SKM-1 treated with dmso at 0.1 percent for 144 hours (cell line): ENCODE measurements at regions not wholly inside any gene's neighbourhood (a gene's known extent, or its start where the extent isn't known, plus 50 kb on each side); places are given as distances from the start of the nearest gene placed in this dataset.

ENCODE experiments used
- DNase-seq: peaks from one replicate; lab custom pipeline; 2025; ENCODE audit not compliant: unreplicated experiment; lab: John Stamatoyannopoulos, UW

DNA sequence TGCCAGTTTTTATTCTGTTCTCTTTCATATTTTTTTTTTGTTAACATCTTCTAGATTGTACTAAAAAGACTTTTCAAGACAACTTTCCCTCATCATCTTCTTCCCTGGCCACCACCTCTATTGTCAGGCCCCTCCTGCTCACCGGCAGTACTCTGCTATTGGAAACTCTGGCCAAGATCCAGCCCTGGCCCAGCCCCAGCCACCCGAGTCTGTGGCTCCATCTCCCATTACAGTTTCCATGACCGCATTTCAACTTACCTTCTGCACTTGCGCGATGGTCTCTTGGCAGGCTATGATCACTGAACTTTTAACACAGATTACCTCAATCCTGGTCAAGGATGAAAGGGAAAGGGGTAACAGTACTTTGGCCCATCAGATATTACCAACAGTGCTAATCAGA lies 137.7 kb upstream of the POM121L12 start:
- no peak for DNase-seq

DNA sequence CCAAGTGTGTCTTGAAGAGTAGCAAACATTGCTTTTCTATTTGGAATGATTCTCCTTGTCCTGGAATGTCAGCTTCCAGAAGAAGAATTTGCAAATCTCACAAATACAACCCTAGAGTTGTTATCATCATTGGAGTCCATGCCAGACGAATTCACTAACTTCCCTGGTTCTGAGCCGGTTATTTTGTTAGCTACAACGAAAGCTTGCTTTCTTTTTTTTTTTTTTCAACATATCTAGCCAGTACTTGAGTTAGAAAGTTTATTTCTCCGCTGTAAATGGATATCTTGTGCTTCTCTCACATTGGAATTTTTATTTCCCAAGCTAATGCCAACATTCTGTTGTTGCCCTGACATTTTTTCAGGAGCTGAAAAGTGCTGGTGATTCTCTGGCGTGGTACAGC lies 138.1 kb upstream of the POM121L12 start:
- no peak for DNase-seq

DNA sequence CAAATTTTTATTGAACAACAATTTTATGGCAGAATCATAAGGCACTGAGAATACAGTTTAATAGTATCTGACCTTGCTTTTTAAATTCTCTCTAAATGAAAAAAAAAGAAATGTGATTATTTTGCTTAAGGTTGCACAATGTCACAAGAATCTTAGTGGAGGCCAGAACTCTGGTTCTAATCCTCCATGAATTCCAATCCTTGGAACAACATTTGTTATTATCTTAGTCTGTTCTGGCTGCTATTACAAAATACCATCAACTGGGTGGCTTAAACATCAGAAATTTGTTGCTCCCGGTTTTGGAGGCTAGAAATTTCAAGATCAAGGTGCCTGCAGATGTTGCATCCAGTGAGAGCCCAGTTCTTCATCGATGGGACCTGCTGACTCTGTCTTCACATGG lies 158.2 kb upstream of the POM121L12 start:
- no peak for DNase-seq

DNA sequence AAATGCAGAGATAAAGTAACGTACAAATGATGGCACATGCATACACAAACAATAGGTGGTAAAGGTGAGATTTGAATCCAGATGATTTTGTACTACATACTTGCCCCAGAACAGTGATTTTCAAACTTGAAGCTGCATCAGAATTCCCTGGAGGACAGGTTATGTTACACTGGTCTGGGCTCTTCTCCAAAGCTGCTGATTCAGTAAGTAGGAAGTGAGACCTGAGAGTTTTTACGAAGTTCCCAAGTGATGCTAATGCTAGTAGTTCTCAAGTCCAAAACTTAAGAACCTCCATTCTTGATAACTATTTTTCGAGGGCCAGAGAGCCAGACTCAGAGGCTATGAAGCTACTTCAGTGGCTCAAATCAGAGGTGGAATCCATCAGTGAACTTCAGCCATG lies 159.0 kb upstream of the POM121L12 start:
- DNase-seq, result no peak

DNA sequence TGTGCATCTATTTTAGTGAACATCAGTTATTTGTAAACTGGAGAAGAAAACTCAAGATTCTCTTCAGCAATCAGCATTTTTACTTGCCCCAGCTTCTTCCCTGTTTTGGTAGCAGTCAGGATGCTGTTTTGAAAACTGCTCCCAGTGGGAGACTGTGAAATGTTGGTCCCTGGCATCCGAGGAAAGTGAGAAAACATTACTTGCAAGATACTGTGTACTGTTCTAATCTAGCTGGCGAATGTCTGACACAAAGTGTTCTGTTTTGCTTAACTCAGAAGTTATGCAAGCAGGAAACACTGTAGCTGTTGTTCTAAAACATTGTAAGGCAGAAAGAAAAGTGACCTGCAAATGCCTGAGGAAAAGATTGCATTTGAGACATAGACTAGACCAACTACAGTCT lies 171.8 kb upstream of the POM121L12 start:
- no peak for DNase-seq

DNA sequence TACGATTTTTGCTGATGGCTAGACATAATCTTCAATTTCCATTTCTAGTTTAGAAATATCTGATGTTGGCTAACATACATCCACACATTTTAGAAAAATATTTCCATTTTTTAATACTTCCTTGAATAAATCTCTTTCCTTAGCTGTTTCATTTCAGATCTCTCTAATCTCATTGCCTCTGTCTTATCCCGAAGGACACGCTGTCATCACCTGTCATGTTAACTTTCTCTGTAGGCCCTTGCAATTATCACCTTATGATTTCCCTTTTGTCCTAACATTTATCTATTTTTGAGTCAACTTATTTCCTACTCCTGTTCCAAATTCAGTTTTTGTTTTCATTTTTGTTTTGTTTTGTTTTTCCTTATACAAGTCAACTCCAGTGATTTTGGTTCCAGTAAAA lies 173.1 kb upstream of the POM121L12 start:
- DNase-seq, result no peak

DNA sequence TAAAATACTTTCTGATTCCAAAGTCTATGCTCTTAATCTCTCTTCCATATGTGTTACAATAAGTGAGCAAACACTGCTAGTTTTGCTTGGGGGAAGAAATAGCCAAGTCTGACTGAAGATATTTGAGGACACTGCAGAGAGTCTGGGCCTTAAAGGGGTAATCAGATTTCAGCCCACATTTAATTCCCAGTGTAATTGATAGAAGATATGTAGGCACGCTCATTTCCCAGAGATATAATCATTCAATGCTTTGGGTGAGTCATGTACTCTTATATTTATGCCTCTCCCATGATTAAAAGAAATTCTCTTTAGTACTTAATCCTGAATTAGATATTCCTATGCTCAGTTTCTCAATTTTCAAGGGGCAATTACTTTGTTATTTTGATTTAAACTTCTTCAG lies 178.1 kb upstream of the POM121L12 start:
- DNase-seq, result no peak

DNA sequence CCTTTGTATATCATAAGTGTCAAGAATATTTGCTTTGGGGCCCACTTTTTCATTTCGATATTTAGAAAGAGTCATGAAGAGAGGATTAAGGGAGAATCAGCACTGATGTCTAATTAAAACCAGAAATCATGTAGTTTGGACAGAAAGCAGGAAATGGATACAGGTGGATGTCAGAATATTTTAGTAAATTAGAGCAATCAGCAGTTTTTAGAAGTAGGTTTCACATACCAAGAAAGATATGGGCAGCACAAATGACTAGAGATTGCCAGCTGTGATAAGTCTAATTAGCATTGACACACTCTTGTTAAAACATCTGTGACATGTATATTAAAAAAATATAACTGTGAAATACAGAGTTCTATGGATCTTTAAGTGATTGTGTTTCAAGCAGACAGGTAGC lies 180.8 kb upstream of the POM121L12 start:
- DNase-seq, result no peak

DNA sequence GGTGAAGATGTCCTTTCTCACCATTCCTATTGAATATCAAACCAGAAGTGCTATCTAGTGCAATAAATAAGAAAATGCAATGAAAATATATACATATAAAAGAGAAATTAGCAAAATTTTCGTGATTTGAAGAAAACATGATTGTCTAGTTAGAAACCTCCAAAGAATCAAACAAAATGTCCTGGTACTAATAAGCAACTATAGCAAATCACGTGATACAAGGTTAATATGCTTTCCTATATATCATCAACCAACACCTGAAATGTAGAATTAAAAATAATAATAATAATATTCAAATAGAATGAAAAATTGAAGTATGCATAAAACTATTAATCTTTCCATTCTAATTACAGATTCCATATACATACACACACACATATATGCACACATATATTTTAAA lies 183.9 kb upstream of the POM121L12 start:
- no peak for DNase-seq

DNA sequence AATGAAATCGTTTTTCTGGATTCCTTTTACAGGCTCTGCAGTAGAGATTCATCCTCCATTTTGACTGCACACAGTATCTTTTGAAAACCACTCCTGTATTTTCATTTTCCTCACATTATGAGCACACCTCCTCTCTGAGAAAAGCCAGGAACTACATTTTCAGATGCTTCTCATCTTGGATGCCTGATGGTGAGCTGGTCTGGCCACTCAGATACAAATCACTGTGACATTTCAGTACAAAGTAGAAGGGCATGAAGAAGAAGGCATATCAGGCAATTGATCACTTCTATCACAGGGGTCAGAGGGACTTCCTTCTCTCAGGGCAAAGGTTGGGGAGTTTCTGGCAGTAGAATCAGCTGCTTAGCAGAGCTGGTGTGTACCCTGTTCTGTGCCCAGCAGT lies 192.0 kb upstream of the POM121L12 start:
- no peak for DNase-seq

DNA sequence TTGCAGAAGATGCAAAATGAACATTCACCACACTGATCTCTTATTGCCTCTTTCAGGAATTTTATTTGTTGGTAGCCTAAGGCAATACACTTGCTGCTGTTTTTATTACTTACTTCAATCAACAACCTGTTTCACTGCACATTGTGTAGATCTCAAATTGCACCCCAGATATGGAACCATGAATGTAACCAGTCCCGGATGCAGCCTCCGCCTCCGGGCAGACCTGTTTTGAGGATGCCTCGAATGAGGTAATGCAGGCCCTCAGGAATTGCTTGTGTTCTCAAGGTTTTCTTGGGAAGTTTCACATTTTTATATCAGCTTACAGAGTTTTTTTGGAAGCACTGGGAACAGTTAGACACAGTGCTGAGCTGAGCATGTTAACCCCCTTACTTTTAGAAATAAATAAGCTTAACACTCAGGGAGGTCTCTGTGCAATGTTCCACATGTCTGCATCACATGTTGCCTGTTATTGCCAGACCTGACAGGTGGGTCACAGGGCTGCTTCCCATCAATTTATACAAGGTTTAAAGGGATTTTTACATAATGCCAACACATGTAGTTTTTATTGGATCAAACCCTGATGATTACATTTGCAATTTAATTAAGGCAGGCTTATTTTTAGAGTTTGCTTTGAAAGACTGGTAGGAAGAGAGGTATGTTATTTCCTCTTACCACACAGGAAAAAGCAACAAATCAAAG lies 193.1 kb upstream of the POM121L12 start:
- no peak for DNase-seq

DNA sequence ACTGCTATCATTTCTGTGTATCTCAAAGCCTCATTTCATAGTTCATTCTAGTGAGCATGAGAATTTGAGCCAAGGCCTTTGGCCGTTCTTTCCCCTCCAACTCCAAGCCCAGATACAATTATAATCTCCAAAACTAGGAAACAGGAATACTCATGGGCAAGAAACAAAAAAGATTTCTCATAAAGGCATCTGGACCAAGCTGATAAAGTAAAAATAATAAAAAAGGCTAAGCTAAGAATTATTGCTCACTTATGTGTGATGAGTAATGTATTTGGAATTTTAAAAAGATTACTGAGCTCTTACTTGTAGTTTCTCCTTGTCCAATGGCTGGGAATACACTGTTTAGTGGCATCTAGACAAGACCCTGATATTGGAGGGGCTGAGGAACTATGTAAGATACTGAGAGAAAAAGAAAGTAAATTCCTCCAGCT lies 196.4 kb upstream of the POM121L12 start:
- no peak for DNase-seq

DNA sequence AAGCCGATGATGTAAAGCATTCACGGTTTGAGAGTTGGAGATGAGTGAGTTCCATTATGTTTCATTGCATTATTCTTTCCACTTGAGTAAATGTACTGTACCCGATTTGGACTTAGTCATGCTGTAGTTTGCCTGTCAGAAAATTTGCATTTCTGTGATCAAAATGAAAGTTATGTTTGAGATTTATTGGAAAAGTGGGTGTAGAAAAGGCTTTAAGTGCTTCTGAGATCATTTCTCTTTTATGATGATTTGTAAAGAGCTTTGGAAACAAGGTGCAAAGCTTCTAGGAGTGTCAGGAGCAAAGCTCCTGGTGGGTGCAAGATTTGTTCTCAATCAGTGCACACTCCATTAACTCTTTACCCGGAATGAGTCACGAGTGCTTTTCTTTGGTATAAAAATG lies 204.1 kb upstream of the POM121L12 start:
- no peak for DNase-seq

DNA sequence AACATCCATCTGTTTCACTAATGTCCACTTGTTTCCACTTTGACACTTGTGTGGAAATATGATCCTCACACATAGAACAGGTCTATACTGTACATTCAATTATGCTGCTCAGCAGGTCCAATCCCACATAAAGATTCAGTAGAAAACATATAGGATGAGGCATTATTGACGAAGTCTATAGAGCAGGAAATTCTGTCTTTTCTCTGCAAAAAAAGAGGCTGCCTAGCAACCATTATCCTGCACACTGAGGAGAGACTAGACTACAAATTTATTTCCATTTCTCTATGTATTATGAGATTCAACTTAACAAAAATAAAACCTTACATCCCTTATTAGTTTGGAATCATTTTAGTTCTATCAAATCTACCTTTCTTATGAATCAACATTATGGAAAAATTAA lies 204.6 kb upstream of the POM121L12 start:
- no peak for DNase-seq

DNA sequence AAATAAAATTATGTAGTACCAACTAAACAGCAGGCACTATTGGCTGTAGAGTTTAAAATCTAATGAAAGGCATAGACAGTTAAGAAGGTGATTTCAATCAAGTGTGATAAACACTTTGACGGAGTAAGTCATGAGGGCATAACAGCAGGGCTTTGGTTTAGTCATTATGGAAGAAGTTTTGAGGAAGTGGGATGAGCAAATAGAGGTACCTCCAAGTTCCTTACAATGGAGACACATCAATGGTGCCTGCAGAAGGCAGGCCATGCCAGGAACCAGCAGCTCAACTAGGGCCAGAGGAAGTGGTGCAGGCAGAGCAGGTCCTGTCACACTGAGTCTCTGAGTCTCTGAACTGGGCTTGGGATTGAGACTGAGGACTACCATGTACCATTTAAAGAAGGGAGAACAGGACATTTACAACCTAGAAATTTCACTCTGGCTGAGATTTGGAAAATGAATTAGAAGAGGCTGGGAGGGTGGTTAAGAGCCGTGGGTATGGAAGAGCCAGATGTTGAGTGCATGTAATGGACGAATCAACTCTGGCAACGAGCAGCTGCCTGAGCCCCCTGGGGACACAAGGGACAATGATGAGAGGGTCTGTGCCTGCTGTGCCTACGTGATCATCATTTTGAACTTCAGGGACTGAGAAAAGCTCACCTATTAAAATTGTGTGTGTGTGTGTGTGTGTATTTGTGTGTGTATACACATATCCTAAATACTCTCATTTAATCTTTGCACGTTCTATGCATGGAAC lies 208.7 kb upstream of the POM121L12 start:
- DNase-seq, result peak; percentile 56

DNA sequence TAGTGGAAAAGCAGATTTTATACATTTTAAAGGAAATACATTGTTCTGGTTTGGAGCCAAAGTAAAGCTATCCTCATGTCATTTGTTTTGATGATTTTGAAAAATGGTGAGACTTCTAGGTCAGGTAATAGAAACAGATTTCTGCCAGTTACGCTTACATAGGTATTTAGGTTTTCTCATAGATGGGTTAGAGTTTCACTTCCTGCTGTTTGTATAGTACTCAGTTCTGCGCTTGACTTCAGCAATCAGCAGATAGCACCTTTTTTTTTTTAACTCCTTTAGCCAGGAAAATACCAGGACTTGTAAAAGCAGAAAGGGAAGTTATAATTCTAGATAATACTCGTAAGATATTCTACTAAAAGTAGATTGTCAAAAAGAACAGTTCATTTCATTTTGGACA lies 209.8 kb upstream of the POM121L12 start:
- no peak for DNase-seq

DNA sequence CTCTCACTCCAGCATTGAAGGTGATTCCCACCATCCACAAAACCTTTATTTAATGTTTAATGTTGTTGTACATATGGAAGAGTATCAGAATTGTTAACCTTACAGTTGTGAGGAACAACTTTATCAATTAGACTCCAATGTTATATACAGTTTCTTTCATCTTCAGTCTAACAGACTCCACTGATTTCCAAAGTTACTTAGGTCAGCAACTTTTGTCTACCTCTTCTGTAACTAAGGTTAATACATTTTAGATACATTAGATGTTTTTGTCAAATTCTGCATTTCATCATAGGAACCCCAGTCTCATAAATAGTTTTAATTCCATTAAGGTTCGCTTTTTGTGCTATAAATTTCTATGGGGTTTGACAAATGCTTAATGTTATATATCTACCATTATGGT lies 223.9 kb upstream of the POM121L12 start:
- no peak for DNase-seq

DNA sequence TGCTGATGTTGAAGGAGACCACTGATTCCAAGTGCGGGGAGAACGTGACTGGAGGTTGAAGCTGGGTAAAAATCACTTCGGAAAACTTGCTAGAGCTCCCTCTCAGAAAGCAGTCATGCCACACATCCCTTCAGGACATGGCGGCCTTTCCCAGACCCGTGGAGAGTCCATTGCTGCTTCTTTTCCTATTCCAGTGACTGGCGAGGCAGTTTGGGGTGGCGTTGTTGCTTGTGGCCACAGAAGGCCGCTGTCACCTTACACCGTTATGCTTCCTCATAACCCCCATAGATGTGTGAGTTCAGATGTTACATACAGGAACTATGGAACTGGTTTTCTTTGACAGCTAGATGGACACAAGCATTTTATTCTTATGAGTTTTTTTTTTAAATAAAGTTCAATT lies 235.6 kb upstream of the POM121L12 start:
- DNase-seq, result no peak

DNA sequence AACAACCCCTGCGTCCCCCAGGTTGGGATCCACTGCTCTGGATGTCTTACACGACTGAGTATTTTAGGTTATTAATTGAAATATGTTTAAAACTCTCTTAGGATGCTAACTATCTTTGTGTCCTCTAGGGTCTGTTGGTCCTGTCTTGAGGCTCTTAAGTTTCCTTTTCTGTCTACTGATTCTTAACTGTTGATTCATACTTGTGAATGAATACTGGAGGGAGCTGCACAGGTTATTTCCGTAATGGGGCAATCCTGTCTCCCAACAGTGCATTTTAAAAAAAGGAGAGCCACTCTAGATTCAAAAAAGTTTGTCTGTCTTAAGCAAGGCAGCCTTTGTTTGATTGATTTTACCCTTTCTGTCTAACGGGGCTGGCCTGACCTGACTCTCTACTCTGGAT lies 237.6 kb upstream of the POM121L12 start:
- DNase-seq, result no peak

DNA sequence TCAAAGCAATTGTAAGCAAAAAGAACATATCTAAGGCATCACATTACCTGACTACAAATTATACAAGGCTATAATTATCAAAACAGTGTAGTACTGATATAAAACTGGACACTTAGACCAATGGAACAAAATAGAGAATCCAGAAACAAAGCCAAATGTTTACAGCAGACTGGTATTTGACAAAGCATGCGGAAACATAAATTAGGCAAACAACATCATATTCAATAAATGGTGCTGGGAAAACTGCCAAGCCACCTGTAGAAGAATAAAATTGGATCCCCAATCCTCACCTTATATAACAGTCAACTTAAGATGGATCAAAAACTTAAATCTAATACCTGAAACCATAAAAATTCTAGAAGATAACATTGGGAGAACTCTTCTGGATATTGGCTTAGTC lies 240.8 kb upstream of the POM121L12 start:
- no peak for DNase-seq

DNA sequence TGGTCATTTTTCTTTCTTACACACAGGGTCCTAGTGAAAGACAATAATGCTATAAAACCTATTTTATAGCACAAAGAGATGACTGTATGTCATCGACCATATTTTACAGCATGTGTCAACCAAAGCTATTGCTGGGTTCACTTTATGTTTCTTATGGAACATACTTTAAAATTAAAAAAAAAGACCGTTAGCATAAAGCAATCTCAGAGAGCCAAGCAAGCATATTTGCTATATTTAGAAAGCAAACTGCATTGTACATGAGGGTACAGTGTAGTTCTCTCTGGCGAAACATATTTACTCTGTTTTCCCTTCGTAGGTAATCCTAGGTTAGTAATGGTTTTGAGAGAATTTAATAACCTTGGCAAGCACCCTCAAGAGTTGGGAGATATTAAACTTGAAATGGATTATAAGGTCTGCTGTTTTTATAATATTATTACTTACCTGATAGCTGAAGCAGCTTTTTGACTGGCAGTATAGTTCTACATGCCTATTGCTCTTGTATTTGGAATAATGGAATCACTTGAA lies 244.2 kb upstream of the POM121L12 start:
- DNase-seq, result no peak

DNA sequence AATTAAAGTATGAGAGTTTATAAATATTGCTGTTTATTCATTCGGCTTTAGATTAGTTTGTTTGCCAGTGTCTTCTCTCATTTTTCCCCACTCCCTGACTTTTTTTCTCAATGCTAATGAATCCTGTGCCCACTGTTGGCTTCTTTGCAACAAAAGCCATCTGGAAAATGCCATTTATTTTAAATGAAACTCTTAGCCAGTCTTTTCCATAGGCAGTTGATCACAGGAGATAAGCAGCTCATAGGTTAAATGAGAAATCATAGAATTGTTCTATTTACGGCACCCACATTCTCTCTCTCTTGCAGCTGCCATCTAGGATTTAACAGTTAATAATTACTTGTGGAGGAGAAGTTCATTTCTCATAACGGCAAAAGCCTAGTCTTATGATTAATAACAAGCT lies 249.3 kb upstream of the POM121L12 start:
- no peak for DNase-seq

DNA sequence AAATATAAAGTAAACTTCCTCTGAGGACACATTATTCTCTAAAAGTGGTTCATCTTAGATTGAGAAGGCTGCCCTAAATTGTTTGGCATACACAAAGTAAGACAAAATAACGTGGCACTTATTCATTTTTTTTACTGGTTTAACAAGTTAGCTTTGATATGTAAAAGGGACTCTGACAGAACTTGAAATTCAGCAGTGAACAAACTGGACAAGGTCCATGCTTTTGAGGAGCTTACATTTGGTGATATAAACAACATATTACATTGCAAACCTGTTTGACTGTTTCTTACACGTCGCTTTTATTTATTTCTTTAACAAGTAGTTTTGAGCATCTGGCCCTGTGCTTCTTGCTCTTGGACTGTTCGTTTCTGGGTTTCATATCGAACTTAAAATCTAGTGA lies 253.1 kb upstream of the POM121L12 start:
- DNase-seq, result no peak
